ENCODE measurements at regions not wholly inside any gene's neighbourhood (a gene's known extent, or its start where the extent isn't known, plus 50 kb on each side); places are given as distances from the start of the nearest gene placed in this dataset.

DNA sequence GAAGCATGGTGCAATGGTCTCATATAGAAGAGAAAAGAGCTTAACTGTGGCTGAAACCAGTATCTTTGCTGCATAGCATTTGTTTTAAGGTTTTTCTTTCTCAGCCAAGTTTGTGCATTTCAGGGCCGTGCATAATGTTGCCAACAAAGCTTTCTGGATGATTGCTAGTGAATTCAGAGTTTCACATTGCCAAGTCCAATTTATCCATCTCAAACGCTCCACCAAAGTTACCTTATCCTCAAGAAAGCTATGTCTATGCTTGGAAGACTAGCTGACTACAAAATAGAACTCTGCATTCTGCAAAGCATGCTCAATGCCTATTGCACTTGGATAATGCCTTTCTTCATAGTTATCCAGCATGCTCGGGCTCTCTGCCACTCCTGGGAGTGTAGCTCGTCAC, 535.8 kb upstream of the SGCG start:
- DNase-seq (ENCODE audit: low read depth, low spot score) = no peak

DNA sequence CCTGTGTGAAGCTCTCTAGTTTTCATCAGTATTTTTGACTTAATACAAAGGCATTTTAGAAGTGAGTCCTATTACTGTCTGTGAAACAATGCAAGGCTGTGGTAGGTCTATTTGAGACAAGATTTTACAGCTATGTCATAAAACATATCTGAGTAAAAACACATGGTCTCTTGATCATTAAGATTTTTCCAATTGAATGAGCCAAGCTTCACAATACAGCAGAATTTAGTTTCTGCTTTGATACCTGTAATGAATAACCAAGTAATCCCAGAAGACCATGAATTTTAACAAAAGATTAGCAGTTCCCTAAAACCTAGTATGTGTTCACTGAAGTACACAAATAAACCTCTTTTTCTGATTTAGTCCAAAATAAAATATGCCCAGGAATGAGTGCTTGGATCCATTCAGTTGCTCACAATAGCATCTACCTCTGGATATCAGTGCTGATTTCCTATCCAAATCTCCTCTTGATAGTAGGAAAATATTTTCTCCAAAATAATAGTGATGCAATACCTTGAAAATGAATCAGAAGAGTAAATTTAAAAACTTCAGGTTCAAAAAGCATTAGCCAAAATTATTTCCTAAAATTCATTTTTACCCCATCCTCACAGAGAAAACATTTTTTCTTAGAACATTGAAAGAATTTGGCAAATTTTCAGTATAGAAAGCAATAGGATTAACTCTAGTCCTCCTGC, 533.5 kb upstream of the SGCG start:
- no peak for DNase-seq (ENCODE audit: low read depth, low spot score)

DNA sequence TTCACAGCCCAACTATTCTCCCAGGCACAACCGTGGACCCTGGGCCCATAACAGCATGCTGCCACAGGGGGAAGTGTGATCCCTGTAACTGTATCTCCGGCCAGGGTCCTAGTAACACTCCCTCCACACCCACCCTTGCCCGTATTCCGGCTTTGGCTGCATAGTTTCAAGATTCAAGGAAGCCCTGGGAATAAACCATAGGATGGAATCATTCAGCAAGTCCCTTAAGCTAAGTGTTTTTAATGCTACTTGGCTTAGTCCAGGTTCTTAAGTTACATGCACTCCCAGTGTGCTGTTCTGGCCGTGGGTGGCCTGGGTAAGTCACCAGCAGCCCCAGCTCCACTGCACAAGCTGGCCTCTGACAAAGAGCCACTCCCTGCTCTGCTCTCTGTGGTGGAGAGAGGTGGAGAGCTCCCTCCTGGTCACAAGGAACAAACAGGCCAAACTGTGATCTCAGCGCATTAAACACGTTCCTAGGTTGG, 532.4 kb upstream of the SGCG start:
- no peak for DNase-seq (ENCODE audit: low read depth, low spot score)

DNA sequence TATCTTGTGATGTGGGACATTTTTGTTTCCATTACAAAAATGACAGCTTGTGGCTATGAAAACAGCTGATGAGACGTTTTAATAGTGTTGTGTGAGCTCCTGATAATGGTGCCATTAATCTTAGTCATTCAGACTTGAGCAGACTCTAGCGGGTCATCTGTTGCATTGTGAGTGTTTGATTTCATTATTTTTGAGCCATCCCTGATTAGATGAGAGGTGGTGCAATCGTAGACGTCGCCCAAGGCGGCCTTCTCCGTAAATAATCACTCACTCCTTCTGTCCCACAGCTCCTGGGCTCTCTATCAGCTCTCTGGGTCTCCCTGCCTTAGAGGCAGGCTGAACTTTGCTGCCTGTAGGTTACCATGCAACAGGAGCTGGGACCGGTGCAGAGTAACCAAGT, 528.0 kb upstream of the SGCG start:
- no peak for DNase-seq (ENCODE audit: low read depth, low spot score)

DNA sequence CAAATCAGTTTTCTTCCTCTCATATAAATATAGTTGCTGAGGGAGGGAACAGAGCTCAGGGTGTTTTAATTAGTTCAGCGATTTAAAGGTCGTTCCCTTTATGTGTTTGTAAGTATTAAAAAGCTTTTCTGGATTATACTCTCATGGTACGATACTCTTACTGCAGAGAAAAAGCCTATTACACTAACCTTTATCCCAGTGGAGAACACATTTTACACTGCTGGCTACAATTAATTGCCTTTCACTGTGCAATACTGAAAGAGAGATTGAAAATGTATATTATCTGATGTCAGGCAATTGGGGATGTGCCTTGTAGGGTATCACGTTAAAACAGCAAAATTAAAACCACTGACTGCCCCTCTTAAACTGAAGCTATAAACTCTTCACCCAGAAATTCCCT, 526.9 kb upstream of the SGCG start:
- DNase-seq (ENCODE audit: low read depth, low spot score) = no peak

DNA sequence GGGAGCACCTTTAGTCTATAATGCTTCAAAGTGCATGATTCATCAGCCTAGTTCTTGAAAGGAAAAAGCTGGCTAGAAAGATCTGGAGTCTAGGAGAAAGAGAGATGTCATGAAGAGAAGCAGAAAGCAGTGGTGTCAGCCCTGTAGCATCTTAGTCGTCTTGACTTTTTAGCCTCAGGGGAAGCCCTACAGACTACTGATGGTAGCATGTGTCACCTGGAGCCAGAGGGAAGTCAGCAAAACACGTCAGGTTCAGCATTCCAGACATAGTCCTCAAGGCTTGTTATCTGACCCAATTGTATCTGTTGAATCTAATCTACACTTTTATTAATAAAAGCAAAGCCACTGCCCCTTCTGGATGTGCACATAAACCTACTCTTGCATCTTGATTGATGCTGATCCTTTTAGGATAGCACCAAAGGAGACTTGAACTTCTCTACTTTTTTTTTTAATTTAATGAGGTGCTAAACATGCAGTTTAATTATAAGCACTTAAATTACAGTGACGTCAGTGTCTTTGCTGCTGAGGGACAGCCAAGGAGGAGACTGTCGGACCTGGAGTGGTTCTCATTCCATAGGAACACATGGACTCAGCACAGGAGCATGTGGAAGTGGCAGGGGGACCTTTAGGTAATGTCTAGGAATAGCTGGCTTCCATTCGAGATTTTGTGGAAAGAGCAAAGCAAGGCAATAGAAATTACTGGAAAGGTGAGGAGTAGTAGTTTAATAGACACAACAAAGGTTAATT, 525.5 kb upstream of the SGCG start:
- DNase-seq (ENCODE audit: low read depth, low spot score) = no peak

DNA sequence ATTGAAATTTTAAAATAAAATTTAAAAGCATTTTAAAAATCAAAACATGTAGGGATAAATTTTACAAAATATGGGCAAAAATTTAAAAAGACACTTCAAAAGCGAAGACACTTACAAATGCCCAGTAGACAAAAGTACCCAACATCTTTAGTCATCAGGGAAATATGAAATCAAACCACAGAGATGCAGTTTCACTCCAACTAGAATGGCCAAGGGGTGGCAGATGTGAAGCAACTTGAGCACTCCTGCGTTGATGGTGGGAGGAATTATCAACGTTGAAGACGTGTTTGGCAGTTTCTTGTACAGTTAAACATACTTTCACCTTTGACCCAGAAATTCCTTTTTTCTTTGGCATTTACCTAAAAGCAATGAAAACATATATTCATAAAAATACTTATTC, 518.0 kb upstream of the SGCG start:
- DNase-seq (ENCODE audit: low read depth, low spot score) = no peak

DNA sequence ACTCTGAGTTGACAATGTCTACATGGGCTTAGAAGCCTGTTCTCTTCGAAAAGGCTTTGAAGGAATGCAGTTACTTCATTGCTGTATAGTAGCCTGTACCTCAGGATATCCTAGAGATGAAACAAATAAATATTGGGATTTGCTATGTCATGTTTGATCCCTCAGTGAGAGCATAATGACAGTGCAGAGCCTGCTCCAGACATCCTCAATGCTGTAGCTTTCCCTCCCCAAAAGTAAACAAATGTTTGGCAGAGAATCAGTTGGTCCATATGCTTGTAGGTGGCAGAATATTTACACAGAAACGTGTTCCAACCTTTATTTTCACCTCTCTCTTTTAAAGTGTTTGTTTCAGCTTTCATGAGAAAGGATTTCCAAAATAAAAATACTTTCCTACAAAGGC, 515.3 kb upstream of the SGCG start:
- DNase-seq (ENCODE audit: low read depth, low spot score) = no peak

DNA sequence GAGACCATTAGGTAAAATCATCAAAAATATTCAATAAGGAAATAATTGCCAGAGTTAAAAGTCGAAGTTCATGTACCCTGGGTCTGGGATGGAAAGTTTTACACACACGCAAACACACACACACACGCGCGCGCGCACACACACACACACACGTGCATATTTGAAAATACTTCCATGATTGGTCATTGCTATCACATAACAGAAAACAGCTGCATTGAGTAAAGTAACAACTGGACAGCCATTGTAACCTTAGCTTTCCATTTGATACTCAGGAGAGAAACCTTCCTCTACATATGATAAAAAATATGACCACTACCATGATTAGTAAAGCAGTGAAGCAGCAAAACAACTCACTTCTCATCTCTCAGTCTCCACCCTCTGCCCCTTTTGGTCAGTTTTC, 490.0 kb upstream of the SGCG start:
- no peak for DNase-seq (ENCODE audit: low read depth, low spot score)

DNA sequence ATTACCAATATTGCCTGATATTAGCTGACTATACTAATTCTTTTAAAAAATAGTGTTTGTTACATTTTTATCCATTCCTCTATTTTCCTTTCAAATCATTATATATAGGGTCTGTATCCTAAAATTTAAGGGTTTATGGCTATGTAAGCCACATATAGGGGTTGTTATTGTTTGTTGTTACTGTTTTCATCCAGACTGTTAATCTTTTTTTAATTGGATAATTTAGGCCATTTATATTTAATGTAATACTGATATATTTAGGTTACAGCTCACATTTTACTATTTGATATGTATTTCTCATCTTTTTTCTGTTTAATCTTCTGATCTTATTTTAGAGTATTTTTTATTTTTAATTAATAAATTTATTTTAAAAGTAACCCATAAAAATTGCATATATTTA, 487.1 kb upstream of the SGCG start:
- no peak for DNase-seq (ENCODE audit: low read depth, low spot score)

DNA sequence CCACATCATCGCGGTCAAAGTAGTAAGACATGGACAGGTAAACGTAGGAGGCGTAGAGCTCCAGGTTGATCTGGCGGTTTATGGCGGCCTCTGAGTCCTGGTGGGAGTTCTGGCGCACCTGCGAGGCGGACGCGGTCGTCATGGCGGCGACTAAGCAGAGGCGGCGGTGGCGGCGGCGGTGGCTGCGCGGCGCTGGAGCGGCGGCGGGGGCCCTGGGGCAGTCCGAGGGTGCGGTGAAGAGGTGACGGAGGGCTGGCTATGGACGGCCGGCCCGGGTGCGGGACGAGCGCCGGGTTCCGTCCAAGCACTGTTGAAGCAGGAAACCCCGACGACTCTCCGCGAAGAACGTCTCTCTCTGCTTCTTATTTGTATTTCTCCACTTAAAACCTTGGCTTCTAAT, 484.3 kb upstream of the SGCG start:
- no peak for DNase-seq (ENCODE audit: low read depth, low spot score)

DNA sequence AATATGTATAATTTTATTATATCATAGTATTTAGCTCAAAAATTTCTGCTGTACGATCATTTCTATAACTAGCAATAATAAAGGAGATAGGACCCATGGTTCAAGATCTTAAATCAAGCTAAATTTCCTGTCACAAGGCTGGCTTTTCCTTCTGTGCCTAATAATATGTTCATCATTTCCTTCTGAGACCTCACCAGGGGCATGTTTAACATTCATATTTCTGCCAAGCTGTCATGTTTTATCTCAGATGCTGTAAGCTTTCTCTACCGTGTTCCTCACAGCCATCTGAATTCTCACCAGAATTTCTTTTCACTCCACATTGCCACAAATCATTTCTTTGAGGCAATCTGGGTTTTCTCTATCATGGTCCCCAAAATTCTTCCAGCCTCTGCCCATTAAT, 482.3 kb upstream of the SGCG start:
- DNase-seq (ENCODE audit: low read depth, low spot score) = no peak

DNA sequence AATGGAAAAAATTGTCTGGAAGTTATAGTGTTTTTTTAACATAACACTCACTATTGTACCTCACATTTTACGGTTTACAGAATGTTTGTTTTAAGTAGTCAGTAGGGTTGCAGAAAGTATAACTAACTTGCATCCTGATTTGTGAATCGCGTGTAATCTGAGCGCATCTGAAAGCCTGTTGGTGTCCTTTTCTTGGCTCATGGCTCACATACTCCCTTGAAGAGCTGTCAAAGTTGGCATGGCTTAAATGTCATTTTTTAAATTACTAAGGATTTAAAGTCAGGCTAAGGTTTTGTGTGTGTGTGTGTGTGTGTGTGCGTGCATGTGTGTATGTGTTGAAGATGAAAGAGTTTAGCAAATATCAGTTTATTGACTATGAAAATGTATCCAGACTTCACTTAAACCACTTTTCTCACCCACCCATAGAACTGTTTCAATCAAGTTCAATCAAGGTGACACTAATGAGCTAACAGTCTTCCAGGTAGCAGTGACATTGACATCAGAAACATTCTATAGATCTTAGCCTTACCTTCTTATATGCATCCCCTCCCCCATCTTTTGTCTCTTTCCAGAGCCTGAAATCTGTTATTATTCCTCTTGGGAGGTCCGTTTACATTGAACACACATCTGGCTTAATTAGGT, 480.4 kb upstream of the SGCG start:
- DNase-seq (ENCODE audit: low read depth, low spot score) = no peak

DNA sequence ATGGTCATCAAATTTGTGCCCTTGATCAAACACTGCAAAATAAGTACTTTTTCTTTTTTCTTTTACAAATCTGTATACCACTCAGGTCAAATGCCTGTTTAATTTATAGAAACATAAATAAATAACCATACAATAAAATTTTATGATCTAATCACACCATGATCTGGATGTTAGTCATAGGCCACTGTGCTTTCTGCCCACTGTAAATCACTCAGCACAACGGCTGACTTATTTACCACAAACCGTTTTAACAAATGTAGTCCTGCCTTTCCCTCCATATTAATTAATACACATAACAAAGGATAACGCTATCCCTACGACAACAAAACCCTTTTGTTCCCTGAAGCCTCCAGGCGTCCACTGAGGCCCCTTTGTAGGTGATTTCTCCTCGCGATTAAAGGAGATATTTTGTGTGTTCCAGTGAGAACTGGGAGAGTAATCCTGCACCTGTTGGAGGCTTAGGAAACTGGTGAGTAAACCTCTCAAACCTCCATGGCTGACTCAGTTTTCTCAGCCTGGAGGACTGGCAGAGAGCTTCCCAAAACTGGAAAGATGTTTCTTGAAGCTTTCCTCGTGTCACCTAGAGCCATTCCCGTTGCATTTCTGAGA, 477.1 kb upstream of the SGCG start:
- no peak for DNase-seq (ENCODE audit: low read depth, low spot score)

DNA sequence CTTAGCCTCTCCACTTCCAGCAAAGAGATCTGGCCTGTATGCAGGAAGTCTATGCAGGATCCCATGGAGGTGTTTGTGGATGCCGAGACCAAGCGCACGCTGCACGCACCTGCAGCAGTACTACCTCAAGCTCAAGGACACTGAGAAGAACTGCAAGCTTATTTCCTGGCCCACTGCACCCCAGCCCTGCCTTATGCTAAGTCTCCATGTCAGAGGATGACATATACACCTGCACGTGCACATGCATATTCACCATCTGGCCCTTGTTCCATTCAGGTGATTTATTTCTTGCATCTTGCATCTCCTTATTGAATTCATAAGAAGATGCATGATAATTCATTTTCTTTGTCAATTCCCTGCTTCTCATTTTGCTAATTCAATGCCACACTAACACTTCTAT, 472.8 kb upstream of the SGCG start:
- no peak for DNase-seq (ENCODE audit: low read depth, low spot score)

DNA sequence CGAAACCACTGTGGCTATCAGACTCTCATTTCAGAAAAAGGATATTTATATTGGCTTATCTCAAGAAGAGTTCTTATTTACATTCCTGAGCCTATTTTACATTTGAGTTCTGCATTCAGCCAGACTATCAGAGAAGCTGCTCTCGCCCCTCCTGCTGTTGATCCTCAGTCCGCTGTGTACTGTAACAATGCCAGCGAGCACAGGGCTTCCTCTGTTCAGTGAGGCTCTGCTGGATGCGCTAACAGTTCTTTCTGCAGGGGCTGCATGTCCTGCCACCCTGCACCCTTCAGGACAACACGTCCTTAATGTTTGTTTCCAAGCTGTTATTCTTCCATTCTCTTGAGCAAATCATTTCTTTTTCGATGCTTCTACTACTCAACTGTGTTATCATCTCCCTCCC, 463.7 kb upstream of the SGCG start:
- no peak for DNase-seq (ENCODE audit: low read depth, low spot score)

DNA sequence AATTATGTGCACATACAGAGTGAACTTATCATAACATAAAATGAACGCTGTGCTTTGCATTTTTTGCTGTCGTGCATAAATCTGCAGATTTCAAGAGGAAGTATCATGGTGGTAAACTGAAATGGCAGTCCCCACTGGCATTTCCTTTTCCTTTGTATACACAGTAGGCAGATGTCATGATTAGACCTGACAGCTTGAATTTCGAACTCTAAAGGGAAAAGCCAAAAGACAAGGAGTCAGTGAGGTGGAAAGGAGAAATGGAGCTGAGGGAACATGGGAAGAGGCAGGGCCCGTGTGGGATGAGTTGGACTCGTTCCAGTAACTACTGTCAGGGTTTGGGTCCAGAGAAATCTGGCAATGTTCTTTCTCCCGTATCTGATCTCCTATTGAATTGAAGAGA, 454.1 kb upstream of the SGCG start:
- DNase-seq (ENCODE audit: low read depth, low spot score) = no peak

DNA sequence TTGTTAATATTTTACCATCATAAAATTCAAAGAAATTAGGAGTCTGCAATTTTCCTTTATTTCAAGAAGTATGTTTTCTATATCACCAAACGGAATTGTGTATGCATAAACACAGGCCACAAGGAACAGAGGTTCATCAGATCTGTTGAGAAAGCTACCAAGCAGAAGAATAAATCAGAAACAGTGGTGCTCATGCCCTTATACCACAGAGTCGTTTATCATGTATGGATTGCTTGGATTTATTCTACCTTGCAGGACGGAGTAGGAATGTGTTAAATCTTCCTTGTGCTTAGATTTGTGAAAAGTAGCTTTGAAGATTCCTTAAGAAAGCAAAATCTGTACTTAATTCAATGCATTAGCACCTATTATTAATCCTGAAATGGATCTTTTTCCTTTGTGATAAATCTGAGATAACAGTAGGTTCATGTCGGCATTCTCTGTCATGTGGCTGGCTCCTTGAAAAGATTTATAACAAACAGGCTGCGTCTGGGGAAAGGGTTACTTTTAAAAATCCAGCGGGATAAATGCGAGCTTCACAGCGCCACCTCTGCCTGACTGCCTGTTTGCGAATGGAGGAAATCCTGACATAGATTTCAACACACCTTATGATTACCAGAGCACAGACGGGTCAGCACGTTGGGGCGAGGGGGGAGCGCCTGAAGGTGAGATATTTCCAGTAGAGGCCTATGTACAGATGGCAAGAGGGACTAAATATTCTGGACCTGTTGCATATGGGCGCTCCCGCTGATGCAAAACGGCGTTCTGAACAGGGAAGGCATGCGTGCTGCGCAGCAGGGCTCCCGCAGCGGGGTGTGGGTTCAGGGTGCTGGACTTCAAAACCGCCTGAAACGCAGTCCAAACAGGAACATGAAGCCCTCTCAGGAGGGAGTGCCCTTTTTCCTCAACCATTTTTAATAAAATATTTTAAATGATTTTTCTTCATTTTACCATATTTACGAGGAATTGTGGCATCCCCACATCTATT, 445.5 kb upstream of the SGCG start:
- no peak for DNase-seq (ENCODE audit: low read depth, low spot score)

DNA sequence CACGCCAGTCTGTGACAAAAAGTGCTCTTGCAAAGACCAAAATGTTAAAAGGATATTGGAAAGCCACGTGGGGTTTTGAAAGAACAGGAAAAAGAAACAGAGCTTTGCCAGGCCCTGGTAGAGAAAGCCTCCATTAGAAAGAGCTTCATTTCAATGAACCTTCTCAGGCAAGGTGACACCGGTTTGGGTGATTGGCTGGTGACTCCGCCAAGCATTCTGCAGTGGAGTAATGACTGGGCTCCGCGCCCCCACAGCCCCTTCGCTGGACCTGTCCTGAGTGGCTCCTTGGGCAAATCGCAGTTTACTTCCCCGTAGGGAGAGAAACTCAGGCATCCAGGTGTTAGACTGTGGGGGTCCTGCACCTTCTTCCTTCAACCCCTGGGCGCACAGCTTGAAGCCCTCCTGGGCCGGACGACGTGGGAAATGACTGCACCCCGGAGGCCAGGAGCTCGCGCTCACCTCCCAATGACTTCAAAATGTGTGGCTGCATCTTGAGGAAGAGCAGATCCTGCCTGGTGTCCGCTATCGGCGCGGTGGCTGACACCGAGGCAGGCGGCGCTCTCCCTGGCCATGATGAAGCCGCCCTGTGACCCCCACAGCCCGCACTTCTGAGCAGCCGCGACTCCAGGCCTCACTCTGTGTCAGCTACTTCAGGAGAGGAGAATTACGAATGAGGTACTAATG, 444.6 kb upstream of the SGCG start:
- DNase-seq (ENCODE audit: low read depth, low spot score) = no peak

DNA sequence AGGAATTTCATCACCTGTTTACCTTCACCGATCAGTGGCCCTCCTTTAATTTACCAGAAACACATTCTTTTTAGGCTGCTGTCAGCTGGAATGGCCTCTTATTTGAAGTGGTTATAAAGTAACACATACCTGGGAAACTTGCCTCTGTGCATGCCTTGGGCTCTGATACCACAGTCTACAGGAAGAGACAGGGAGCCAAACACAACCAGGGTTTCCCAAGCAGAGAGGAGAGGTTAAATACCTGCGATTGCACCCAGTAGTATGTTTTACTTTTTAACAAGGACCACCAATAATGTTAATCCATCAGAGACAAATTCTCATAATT, 444.0 kb upstream of the SGCG start:
- DNase-seq (ENCODE audit: low read depth, low spot score) = no peak

DNA sequence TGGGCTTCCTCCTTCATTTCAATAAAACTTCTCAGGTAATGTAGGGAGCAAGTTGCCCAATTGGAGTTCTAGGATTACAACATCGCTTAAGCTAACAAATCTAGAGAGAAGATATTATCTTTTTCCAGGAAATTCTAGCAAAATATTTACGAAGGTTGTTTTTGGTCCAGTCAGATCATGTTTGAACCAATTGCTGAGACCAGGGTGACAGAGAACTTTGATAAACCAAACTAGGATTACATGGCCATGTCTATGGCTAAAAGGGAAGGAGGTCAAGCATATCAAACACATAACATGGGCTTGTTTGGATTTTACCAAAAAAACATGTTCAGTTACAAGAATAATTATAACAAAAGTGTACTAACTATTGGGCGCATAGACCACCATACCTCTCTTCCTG, 442.4 kb upstream of the SGCG start:
- DNase-seq (ENCODE audit: low read depth, low spot score) = no peak

Measured in activated naive CD8-positive, alpha-beta T cell treated with anti-CD3 and anti-CD28 coated beads, Interleukin-2, amount 50 U/mL, for 16 hours (primary cell).